Stimulated activated CD8-positive, alpha-beta memory T cell treated with anti-CD3 and anti-CD28 coated beads, Interleukin-4, amount 100 ng/mL, for 1 hour (primary cell): ENCODE measurements at regions not wholly inside any gene's neighbourhood (a gene's known extent, or its start where the extent isn't known, plus 50 kb on each side); places are given as distances from the start of the nearest gene placed in this dataset.
"Not testable (repeated sequence)": the region's sequence is repeated elsewhere in the genome, so short reads cannot be mapped to it uniquely, and the experiment has no call there.

Experiments used
- DNase-seq, 2 donors: peaks; one replicate each; pipeline ENCODE4 v3.0.0-alpha.2; 2020; ENCODE audit warnings: low read depth in 2 of 2, low spot score in 1 of 2

- no peak for DNase-seq
Observed at GRCh38 chr19:28457620-28458019, 755.3 kb downstream of the UQCRFS1 start.

- DNase-seq: no peak
Observed at GRCh38 chr19:28456708-28457320, 756.1 kb downstream of the UQCRFS1 start.

GRCh38 chr19:28456252-28456651 is 756.7 kb downstream of the UQCRFS1 start:
- no peak for DNase-seq

- DNase-seq: no peak
Observed at GRCh38 chr19:28454083-28454482, 758.9 kb downstream of the UQCRFS1 start.

GRCh38 chr19:28453420-28453819 is 759.5 kb downstream of the UQCRFS1 start:
- DNase-seq: no peak

GRCh38 chr19:28449803-28450202 is 763.1 kb downstream of the UQCRFS1 start:
- no peak for DNase-seq

- no peak for DNase-seq
Observed at GRCh38 chr19:28446511-28446910, 766.4 kb downstream of the UQCRFS1 start.

GRCh38 chr19:28445826-28446225 is 767.1 kb downstream of the UQCRFS1 start:
- DNase-seq: no peak

GRCh38 chr19:28444362-28444761 is 768.6 kb downstream of the UQCRFS1 start:
- no peak for DNase-seq

- DNase-seq: no peak
Observed at GRCh38 chr19:28443361-28443760, 769.6 kb downstream of the UQCRFS1 start.

- DNase-seq: no peak
Observed at GRCh38 chr19:28437390-28438346, 775.3 kb downstream of the UQCRFS1 start.

- DNase-seq: no peak
Observed at GRCh38 chr19:28436320-28436719, 776.6 kb downstream of the UQCRFS1 start.

- no peak for DNase-seq
Observed at GRCh38 chr19:28435551-28436271, 777.2 kb downstream of the UQCRFS1 start.

GRCh38 chr19:28434794-28435193 is 778.2 kb downstream of the UQCRFS1 start:
- not testable (repeated sequence) for DNase-seq

- not testable (repeated sequence) for DNase-seq
Observed at GRCh38 chr19:28434365-28434764, 778.6 kb downstream of the UQCRFS1 start.

- not testable (repeated sequence) for DNase-seq
Observed at GRCh38 chr19:28433166-28433565, 779.8 kb downstream of the UQCRFS1 start.

- no peak for DNase-seq
Observed at GRCh38 chr19:28430214-28430613, 782.7 kb downstream of the UQCRFS1 start.

GRCh38 chr19:28429356-28429755 is 783.6 kb downstream of the UQCRFS1 start:
- DNase-seq: no peak

- DNase-seq: no peak
Observed at GRCh38 chr19:28428663-28429348, 784.1 kb downstream of the UQCRFS1 start.

GRCh38 chr19:28427376-28428083 is 785.4 kb downstream of the UQCRFS1 start:
- DNase-seq: no peak
